PC-9 (cell line): ENCODE measurements at regions not wholly inside any gene's neighbourhood (a gene's known extent, or its start where the extent isn't known, plus 50 kb on each side); places are given as distances from the start of the nearest gene placed in this dataset.

ENCODE experiments used
- EZH2 ChIP-seq: fragments of 200-600 bp; sonication (generic); IDR thresholded peaks from 2 replicates; pipeline ENCODE4 v1.8.0; 2017; ENCODE audit warnings: antibody characterized with exemption, low read depth
- TF ChIP-seq, protein P1 (sequence below): fragments of 200-600 bp; sonication (generic); conservative IDR thresholded peaks from 2 replicates; pipeline ENCODE4 v1.6.1; 2017; ENCODE audit warnings: mixed run types, antibody characterized with exemption, mild to moderate bottlenecking, moderate library complexity

DNA sequence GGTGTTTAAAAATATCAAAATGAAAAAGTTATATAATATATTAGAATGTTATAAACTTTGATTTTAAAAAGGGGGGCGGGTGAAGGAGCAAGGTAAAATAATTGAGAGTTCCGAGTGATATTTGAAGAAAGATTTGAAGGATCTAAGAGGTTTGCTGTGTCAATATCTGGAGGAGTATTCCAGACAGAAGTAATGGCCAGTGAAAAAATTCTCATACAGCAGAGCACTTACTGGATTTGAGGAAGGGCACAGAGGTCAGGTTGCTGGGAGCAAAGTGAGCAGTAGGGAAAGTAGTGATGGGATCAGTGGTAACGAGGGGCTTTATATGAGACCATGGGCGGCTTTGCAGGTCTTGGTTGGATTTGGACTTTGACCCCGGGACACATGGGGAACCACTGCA is 531.5 kb downstream of the ADCYAP1 start:
- TF ChIP-seq, protein P1, sequence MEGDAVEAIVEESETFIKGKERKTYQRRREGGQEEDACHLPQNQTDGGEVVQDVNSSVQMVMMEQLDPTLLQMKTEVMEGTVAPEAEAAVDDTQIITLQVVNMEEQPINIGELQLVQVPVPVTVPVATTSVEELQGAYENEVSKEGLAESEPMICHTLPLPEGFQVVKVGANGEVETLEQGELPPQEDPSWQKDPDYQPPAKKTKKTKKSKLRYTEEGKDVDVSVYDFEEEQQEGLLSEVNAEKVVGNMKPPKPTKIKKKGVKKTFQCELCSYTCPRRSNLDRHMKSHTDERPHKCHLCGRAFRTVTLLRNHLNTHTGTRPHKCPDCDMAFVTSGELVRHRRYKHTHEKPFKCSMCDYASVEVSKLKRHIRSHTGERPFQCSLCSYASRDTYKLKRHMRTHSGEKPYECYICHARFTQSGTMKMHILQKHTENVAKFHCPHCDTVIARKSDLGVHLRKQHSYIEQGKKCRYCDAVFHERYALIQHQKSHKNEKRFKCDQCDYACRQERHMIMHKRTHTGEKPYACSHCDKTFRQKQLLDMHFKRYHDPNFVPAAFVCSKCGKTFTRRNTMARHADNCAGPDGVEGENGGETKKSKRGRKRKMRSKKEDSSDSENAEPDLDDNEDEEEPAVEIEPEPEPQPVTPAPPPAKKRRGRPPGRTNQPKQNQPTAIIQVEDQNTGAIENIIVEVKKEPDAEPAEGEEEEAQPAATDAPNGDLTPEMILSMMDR, result no peak
- TF ChIP-seq EZH2, result no peak
